ENCODE measurements at regions not wholly inside any gene's neighbourhood (a gene's known extent, or its start where the extent isn't known, plus 50 kb on each side); places are given as distances from the start of the nearest gene placed in this dataset.

GRCh38 chr17:70924776-70925175 lies 755.4 kb downstream of the KCNJ2 start:
- no peak overlapping the region for H3K27ac ChIP-seq
- H3K4me3 ChIP-seq (ENCODE audit: low read depth in 1 of 2, low read length in 1 of 2), result no peak overlapping the region
- no peaks in the 10 kb centered on the region for H3K36me3 ChIP-seq
- no peaks in the 10 kb centered on the region for H3K4me1 ChIP-seq (ENCODE audit: control insufficient read depth in 1 of 2, insufficient read depth in 1 of 2, low read depth in 1 of 2, low read length in 1 of 2)
- no peaks in the 10 kb centered on the region for H3K27me3 ChIP-seq
- no peak for TF ChIP-seq CTCF (IDR thresholded peaks at IDR 0.05)
- no peaks in the 10 kb centered on the region for H3K9me3 ChIP-seq

DNA sequence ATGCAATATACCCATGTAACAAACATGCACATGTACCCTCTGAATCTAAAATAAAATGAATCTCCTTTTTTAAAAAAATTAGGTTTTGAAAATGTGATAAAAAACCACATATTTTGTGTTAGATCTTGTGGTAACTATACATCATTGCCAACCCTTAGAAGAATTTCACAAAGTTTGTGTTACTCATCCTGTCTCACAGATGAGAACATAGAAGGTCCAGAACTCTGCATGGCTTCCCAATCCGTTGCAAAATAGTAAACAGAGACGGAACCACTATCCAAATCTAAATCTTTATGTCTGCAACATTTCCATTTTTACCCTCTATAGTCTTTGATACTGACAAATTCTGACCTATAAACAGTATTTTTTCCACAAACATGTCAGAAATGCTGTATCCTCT lies 759.9 kb downstream of the KCNJ2 start:
- Histone ChIP-seq H3K27me3 (no peaks in the 10 kb centered on the region), H3K4me1 (ENCODE audit: control insufficient read depth in 1 of 2, insufficient read depth in 1 of 2, low read depth in 1 of 2, low read length in 1 of 2) (no peaks in the 10 kb centered on the region), H3K4me3 (ENCODE audit: low read depth in 1 of 2, low read length in 1 of 2) (no peak overlapping the region), H3K36me3 (no peaks in the 10 kb centered on the region), H3K27ac (no peak overlapping the region), H3K9me3 (no peaks in the 10 kb centered on the region)
- no peak for TF ChIP-seq CTCF (IDR thresholded peaks at IDR 0.05)

DNA sequence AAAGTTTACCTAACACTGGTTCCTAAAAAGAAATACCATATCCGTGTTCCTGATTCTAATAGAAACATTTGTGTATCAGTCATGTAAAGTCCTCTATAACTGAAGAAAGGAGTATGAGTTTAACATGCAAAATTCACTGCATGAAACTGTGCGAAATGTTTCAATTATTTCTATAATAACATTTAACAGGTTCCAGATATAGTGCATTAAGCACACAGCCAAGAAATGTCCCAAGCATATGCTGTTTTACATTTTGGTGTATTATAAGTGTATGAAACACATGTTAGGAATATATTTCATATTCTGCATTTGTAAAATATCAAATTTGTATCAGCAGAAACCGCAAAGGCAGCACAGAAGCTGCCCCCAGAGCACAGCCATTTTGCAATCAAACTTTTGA lies 764.9 kb downstream of the KCNJ2 start:
- H3K9me3 ChIP-seq, result no peaks in the 10 kb centered on the region
- no peak for TF ChIP-seq CTCF (IDR thresholded peaks at IDR 0.05)
- no peaks in the 10 kb centered on the region for H3K27me3 ChIP-seq
- no peak overlapping the region for H3K4me3 ChIP-seq (ENCODE audit: low read depth in 1 of 2, low read length in 1 of 2)
- no peaks in the 10 kb centered on the region for H3K36me3 ChIP-seq
- no peaks in the 10 kb centered on the region for H3K4me1 ChIP-seq (ENCODE audit: control insufficient read depth in 1 of 2, insufficient read depth in 1 of 2, low read depth in 1 of 2, low read length in 1 of 2)
- H3K27ac ChIP-seq, result no peak overlapping the region

DNA sequence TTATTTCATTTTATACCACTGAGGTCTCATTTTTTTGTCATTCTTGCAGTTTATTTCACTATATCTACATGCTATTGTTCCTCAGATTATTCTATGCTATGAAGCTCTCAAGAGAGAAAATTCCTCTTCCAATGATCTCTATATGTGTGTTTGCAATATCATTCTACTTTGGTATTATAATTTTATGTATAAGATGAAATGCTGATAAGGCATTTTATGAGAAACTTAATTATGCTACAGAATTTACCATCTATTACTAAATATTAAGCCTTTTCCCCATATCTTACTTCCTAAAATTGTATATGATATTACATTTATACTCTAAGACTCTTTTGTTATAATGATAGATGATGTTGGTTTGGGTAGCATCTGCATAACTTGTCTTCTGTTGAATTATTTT lies 765.5 kb downstream of the KCNJ2 start:
- Histone ChIP-seq H3K36me3 (no peaks in the 10 kb centered on the region), H3K4me3 (ENCODE audit: low read depth in 1 of 2, low read length in 1 of 2) (no peak overlapping the region), H3K27me3 (no peaks in the 10 kb centered on the region), H3K9me3 (no peaks in the 10 kb centered on the region), H3K27ac (no peak overlapping the region), H3K4me1 (ENCODE audit: control insufficient read depth in 1 of 2, insufficient read depth in 1 of 2, low read depth in 1 of 2, low read length in 1 of 2) (no peaks in the 10 kb centered on the region)
- no peak for TF ChIP-seq CTCF (IDR thresholded peaks at IDR 0.05)

DNA sequence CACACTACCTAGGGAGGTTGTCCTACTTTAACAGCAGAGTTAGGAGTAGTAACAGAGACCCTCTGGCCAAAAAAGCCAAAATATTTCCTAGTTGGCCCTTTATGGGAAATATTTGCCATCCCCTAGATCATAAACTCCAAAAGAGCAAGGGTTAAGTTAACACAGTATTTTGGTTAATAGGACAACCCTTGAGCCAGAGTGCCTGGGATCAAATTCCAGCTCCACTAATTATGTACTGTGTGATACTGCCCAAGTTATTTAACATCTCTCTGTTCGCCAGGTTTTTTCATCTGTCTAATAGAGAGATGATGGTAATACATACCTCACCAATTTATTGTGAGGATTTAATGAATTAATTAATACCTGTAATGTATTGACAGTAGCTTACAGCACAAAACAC lies 767.4 kb downstream of the KCNJ2 start:
- TF ChIP-seq CTCF (IDR thresholded peaks at IDR 0.05), result no peak
- no peaks in the 10 kb centered on the region for H3K9me3 ChIP-seq
- no peak overlapping the region for H3K27ac ChIP-seq
- H3K4me1 ChIP-seq (ENCODE audit: control insufficient read depth in 1 of 2, insufficient read depth in 1 of 2, low read depth in 1 of 2, low read length in 1 of 2), result no peaks in the 10 kb centered on the region
- H3K4me3 ChIP-seq (ENCODE audit: low read depth in 1 of 2, low read length in 1 of 2), result no peak overlapping the region
- no peaks in the 10 kb centered on the region for H3K36me3 ChIP-seq
- H3K27me3 ChIP-seq, result no peaks in the 10 kb centered on the region

- no peak overlapping the region for H3K27ac ChIP-seq
- no peaks in the 10 kb centered on the region for H3K9me3 ChIP-seq
- H3K27me3 ChIP-seq, result no peaks in the 10 kb centered on the region
- no peak for TF ChIP-seq CTCF (IDR thresholded peaks at IDR 0.05)
- no peak overlapping the region for H3K4me3 ChIP-seq (ENCODE audit: low read depth in 1 of 2, low read length in 1 of 2)
- no peaks in the 10 kb centered on the region for H3K36me3 ChIP-seq
- H3K4me1 ChIP-seq (ENCODE audit: control insufficient read depth in 1 of 2, insufficient read depth in 1 of 2, low read depth in 1 of 2, low read length in 1 of 2), result no peaks in the 10 kb centered on the region
Measured at GRCh38 chr17:70938336-70938735, 769.0 kb downstream of the KCNJ2 start.
